GM19324 (cell line): ENCODE measurements at regions not wholly inside any gene's neighbourhood (a gene's known extent, or its start where the extent isn't known, plus 50 kb on each side); places are given as distances from the start of the nearest gene placed in this dataset.

Experiments used
- ATAC-seq: cut with Tn5 transposase; IDR thresholded peaks from one replicate; pipeline ENCODE4 v1.9.1; 2021; ENCODE audit warnings: mild to moderate bottlenecking, moderate library complexity; ENCODE audit not compliant: unreplicated experiment, low FRiP score

- no peak for ATAC-seq
Measured at GRCh38 chr20:50398471-50398820, 111.7 kb upstream of the PTPN1 start.

GRCh38 chr20:50398821-50399554, 111.2 kb upstream of the PTPN1 start:
- ATAC-seq, result no peak

GRCh38 chr20:50399555-50399916, 110.6 kb upstream of the PTPN1 start:
- ATAC-seq, result no peak

DNA sequence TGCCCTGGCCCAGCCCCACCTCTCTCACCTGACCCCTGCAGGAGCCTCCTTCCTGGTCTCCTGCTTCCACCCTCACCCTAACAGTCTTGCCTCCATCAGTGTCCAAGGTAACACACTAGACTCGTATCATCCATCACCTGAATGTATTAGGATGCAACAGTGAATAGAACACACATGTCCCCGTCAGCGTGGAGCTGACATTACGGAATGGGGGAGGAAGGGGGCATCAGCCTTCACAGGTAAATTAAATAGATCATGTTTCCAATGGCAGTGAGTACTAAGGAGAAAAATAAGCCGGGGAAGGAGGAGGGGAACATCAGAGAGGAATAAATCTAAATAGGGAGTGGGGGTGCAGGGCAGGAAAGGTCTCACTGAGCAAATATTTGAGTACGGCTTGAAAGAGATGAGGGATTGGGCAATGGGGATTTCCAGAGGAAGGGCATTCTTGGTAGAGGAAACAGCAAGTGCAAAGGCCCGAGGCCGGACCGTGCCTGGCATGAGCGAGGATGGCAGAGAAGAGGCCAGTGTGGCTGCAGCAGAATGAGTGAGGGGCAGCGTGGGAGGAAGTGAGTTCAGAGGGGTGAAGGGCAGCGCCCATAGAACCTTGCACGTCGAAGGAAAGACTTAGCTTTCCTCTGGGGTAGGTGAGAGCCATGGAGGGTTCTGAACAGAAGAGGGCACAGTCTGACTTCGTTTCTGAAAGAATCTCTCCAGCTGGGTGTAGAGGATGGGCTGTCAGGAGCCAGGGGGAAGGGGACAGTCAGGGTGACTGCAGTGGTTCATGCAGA, 110.1 kb upstream of the PTPN1 start:
- no peak for ATAC-seq

DNA sequence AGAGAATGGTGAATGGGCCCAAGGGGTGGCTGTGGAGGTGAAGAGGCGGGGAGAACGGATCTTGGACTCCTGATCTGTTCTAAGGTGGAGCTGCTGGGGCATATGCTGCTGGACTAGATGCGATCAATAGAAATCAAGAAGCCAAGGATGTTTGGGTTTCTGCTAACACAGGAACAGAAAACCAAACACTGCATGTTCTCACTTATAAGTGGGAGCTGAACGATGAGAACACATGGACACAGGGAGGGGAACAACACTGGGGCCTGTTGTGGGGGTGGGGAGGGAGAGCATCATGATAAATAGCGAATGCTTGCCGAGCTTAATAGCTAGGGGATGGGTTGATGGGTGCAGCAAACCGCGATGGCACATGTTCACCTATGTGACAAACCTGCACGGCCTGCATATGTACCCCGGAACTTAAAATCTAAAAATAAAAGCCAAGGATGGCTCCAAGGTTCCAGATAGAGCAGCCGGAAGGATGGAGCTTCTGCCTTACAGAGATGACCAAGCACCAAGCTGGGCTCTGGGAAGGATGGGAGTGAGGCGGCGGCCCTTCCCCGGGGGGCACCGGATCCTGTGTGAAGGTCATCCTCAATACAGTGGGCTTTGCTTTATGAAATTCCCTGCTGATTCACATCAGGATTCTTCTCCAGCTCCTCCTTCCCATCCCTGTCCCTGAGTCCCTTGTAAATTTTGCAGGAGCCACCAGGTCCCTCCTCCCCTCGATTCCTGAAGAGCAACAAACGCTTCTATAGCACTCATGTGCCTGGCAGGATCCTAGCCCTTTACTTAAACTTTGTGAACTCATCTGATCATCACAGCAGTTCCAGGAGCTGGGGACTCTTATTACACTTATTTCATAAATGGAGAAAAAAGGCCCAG, 109.2 kb upstream of the PTPN1 start:
- no peak for ATAC-seq

GRCh38 chr20:50401587-50402418, 108.4 kb upstream of the PTPN1 start:
- no peak for ATAC-seq

DNA sequence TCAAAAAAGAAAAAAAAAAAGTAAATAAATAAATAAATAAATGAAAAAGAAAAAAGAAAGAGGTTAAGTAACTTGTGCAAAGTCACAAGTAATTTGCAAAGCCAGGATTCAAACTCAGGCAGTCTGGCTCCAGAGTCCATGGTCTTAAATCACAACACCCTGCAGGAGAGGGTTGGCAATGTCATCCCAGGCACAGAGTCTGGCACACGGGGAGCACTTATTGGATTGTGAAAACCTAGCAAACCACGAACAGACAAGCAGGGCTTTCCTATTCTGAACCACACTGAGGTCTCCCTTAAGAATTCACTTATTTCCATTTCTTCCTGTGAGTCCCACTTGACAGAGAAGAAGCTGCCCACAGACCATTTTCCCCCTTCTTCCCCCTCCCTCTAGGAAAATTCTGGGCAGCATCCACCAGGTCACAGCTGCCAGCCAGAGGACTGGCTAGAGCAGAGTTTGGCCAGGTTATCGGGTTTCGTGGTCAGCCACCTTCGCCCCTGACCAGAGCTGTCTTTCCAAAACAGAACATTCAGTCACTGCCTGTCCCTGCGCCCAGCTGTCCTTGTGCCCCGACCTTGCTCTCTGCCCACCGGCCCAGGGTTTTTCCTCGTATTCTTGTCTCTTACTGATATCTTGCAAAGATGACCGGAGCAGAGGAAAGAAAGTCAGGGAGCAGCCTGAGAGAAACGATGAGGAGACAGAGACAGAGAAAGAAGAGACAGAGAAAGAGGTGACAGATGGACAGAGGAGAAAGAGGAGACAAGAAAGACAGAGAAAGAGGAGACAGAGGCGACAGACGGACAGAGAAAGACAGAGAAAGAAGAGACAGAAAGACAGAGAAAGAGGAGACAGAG, 106.4 kb upstream of the PTPN1 start:
- ATAC-seq, result no peak

GRCh38 chr20:50404419-50405234, 105.6 kb upstream of the PTPN1 start:
- no peak for ATAC-seq

GRCh38 chr20:50405235-50405914, 104.8 kb upstream of the PTPN1 start:
- no peak for ATAC-seq

DNA sequence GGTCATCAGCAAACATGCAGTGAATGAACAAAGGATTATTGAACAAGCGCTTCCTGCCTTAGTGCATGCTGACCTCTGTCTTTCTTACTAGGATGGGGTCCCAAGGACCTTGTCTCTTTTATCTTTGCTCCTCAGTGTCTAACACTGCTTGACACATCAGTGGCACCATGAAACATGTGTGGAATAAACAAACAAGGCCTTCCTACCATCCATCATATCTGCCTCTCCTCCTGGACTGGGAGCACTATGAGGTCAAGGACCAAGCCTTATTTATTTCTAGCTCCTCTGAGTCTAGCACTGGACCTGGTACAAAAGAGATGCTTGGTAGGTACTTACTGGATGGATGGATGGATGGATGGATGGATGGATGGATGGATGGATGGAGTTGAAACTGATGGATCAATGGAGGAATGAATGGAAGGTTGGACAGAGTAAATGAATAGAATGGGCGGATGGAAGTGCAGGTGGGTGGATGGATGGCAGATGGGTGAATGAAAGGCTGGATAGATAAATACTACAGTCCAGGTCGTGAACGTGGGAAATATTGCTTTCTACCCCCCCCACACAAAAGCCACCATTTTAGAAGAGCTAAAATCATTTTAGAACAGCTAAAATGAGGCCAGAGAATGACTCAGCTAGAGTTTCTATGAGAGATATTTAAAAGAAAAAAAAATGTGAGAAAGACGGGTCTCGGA, 104.1 kb upstream of the PTPN1 start:
- ATAC-seq, result no peak

DNA sequence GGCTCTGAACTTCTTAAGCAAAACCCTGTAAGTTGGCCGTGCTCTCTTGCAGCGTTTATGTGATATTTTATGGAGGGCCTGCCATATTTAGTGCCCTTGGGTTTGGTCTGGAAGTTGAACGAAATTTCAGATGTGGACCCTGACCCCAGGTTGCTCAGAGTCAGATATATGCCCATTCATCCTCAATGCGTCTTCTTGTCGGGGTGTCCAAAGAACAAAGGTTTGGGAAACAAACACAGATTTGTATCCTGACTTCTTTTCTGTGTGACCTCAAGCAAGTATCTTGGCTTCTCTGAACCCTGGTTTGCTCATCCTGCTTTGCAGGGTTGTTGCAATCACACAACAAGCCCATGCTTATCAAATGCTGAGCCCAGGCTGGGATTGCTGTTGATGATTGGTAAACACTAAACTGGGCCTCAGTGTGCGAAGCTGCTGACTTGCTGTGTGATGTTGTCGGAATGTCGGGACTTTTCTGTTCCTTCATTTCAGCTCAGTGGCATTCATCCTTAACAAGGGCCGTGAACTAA, 103.5 kb upstream of the PTPN1 start:
- no peak for ATAC-seq

GRCh38 chr20:50408526-50409364, 101.4 kb upstream of the PTPN1 start:
- no peak for ATAC-seq

DNA sequence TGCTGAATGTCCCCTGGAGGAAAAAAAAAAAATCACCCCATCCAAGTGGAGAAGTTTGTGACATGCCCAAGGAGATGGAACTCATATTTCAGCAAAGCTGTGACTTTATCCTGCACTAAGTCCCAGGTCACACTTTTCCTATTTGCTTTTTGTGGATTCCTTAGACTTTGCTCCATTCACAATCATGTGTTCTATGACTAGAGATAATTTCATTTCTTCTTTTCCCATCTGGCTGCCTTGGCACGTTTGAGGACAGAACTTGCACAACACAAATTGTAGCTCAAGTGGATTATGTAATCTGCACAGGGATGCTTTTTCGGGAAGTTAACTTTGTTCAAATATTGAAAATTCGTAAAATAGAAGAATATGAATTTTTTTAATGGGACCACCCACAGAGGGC, 100.7 kb upstream of the PTPN1 start:
- ATAC-seq, result no peak

GRCh38 chr20:50410343-50410742, 99.8 kb upstream of the PTPN1 start:
- no peak for ATAC-seq

GRCh38 chr20:50412069-50412468, 98.1 kb upstream of the PTPN1 start:
- ATAC-seq, result no peak

DNA sequence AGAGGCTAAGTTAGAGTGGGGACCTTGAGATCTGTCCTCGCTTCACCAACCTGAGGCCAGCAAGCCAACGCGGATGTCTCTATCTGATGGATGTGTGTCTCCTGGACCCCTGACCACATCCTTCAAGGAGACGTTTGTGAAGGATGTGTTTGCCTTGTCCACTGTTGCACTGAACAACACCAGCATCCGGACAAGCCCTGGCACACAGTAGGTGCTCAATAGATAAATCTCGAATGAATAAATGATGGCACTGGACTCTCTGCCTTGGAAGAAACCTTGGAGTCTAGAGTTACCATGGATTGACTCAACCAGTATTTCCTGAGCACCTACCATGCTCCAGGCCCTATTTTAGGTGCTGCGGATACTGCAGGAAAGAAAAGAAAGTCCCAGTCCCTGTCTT, 97.7 kb upstream of the PTPN1 start:
- ATAC-seq, result no peak
